Prostate gland (tissue), 2 donors: ENCODE measurements at regions not wholly inside any gene's neighbourhood (a gene's known extent, or its start where the extent isn't known, plus 50 kb on each side); places are given as distances from the start of the nearest gene placed in this dataset.
"Not testable (repeated sequence)": the region's sequence is repeated elsewhere in the genome, so short reads cannot be mapped to it uniquely, and the experiment has no call there.

ENCODE experiments used
- DNase-seq: peaks from one replicate; pipeline ENCODE4 v3.0.0-alpha.2; 2019; ENCODE audit warnings: low spot score
- H3K27ac ChIP-seq, 2 donors: fragments of 200-600 bp; sonication (generic); 2 replicates each; pipeline ENCODE4 v1.5.1; 2017 to 2019
- H3K27me3 ChIP-seq: fragments of 200-600 bp; sonication (generic); replicated peaks from 2 replicates; pipeline ENCODE4 v1.5.1; 2019; ENCODE audit not compliant: insufficient read depth
- H3K36me3 ChIP-seq, 2 donors: fragments of 200-600 bp; sonication (generic); 1 replicate in 1 of 2; 2 replicates in 1 of 2; pipeline versions ENCODE4 v1.5.1 to v1.8.1; 2017 to 2019
- H3K4me1 ChIP-seq: fragments of 200-600 bp; sonication (generic); replicated peaks from 2 replicates; pipeline ENCODE4 v1.5.1; 2019
- H3K4me3 ChIP-seq, 2 donors: fragments of 200-600 bp; sonication (generic); 2 replicates each; pipeline ENCODE4 v1.5.1; 2017 to 2019
- H3K9me3 ChIP-seq: fragments of 200-600 bp; sonication (generic); 2 replicates; pipeline ENCODE4 v1.5.1; 2017
- POLR2A ChIP-seq: fragments of 450-650 bp; IDR thresholded peaks from one replicate; pipeline ENCODE4 v1.6.1; 2016; ENCODE audit warnings: antibody characterized with exemption, mild to moderate bottlenecking
- POLR2AphosphoS5 ChIP-seq: sonication (generic); formaldehyde crosslinking; IDR thresholded peaks from one replicate; pipeline ENCODE4 v1.6.1; 2017; ENCODE audit warnings: antibody characterized with exemption
- whole genome bisulfite sequencing: methylation state at CpG from one replicate; pipeline ENCODE4 v1.1.5; 2018; 5-methylcytosine and 5-hydroxymethylcytosine counted together
- intact Hi-C: fragments of 100-400 bp; cut with DNase I; formaldehyde crosslinking; loops from one replicate; pipeline ENCODE4 v1.14.2; 2022
- TF ChIP-seq, protein P1 (sequence below), 4 experiments: fragments of 200-600 bp in 2 of 4; fragments of 450-650 bp in 2 of 4; sonication (generic) in 2 of 4; IDR thresholded peaks; 1 replicate in 3 of 4; 2 replicates in 1 of 4; pipeline ENCODE4 v1.5.1; 2016 to 2019; ENCODE audit warnings: antibody characterized with exemption in 4 of 4, mild to moderate bottlenecking in 2 of 4, moderate library complexity in 2 of 4

GRCh38 chr17:16870253-16871245 lies 101.4 kb downstream of the TNFRSF13B start:
- 73% methylated on average over 23 of the region's 26 CpGs for WGBS
- H3K4me3 ChIP-seq: no peak overlapping the region
- DNase-seq: no peak

DNA sequence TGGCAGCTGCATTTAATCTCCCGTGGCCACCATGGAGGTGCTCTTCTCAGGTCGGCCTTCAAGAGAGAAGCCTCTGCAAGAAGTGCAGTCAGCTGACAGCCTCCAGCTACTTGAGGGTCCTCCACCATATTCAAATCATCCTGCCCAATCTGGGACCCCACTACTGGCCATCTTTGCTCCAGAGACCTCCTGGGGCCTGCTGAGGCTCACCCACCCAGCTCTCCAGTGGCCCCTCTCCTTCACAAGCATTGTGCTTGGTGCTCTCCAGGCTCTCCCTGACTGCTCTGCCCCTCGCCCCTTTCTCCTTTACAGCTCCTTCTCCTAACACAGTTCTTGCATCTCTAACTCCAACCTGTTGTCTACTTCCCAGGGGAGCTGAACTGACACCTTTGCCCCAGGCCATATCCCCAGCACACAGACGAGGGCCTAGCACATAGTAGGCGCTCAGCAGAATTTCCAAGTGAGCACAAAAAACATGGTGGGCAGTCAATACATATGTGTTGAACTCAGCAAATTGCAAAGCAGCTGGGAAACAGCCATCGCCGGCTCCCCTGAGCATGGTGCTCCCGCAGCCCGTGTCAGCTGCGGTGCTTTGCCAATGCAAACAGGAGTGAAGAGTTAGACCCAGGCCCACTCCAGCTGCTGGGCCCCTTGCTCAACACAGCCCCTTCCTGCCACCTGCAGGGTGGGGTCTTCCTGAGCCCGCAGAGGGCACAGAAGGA lies 102.2 kb downstream of the TNFRSF13B start:
- H3K36me3 ChIP-seq, H3K27ac ChIP-seq, H3K4me3 ChIP-seq, intact Hi-C loops, H3K27me3 ChIP-seq, H3K9me3 ChIP-seq, H3K4me1 ChIP-seq, DNase-seq: not testable (repeated sequence)
- 83% methylated on average over 10 of the region's 11 CpGs for WGBS

More at GRCh38 chr17:16870253-16871245, 101.4 kb downstream of the TNFRSF13B start:
- H3K27me3 ChIP-seq: no peaks in the 10 kb centered on the region
- no peaks in the 10 kb centered on the region for H3K4me1 ChIP-seq
- intact Hi-C loops: no loop called here
- TF ChIP-seq, protein P1, sequence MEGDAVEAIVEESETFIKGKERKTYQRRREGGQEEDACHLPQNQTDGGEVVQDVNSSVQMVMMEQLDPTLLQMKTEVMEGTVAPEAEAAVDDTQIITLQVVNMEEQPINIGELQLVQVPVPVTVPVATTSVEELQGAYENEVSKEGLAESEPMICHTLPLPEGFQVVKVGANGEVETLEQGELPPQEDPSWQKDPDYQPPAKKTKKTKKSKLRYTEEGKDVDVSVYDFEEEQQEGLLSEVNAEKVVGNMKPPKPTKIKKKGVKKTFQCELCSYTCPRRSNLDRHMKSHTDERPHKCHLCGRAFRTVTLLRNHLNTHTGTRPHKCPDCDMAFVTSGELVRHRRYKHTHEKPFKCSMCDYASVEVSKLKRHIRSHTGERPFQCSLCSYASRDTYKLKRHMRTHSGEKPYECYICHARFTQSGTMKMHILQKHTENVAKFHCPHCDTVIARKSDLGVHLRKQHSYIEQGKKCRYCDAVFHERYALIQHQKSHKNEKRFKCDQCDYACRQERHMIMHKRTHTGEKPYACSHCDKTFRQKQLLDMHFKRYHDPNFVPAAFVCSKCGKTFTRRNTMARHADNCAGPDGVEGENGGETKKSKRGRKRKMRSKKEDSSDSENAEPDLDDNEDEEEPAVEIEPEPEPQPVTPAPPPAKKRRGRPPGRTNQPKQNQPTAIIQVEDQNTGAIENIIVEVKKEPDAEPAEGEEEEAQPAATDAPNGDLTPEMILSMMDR (IDR thresholded peaks at IDR 0.05): no peak
- no peak for TF ChIP-seq POLR2A
- no peak for TF ChIP-seq POLR2AphosphoS5
- H3K27ac ChIP-seq: no peak overlapping the region
- no peaks in the 10 kb centered on the region for H3K9me3 ChIP-seq
- no peaks in the 10 kb centered on the region for H3K36me3 ChIP-seq

DNA sequence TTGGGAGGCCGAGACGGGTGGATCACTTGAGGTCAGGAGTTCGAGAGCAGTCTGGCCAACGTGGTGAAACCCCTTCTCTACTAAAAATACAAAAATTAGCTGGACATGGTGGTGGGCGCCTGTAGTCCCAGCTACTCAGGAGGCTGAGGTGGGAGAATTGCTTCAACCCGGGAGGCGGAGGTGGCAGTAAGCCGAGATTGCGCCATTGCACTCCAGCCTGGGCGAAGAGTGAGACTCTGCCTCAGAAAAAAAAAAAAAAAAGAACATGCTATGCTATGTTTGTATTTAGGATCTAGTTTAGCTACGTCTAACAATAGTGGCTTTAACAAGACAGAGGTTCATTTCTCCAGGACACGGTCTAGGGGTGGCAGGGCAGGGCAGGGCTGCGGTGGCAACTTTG lies 103.3 kb downstream of the TNFRSF13B start:
- intact Hi-C loops, H3K9me3 ChIP-seq, H3K4me1 ChIP-seq, H3K4me3 ChIP-seq, H3K27ac ChIP-seq, DNase-seq, H3K27me3 ChIP-seq, H3K36me3 ChIP-seq: not testable (repeated sequence)
- 92% methylated on average over 13 of the region's 13 CpGs for WGBS

GRCh38 chr17:16867545-16867944 lies 104.4 kb downstream of the TNFRSF13B start:
- 94% methylated on average over 3 of the region's 5 CpGs for WGBS
- H3K27me3 ChIP-seq, H3K27ac ChIP-seq, H3K4me1 ChIP-seq, H3K4me3 ChIP-seq, H3K36me3 ChIP-seq, DNase-seq, H3K9me3 ChIP-seq, intact Hi-C loops: not testable (repeated sequence)

- H3K4me1 ChIP-seq, H3K36me3 ChIP-seq, H3K27me3 ChIP-seq, H3K27ac ChIP-seq, intact Hi-C loops, H3K4me3 ChIP-seq, DNase-seq, H3K9me3 ChIP-seq: not testable (repeated sequence)
- 75% methylated on average over 6 of the region's 6 CpGs for WGBS
Observed at GRCh38 chr17:16866841-16867240, 105.1 kb downstream of the TNFRSF13B start.

DNA sequence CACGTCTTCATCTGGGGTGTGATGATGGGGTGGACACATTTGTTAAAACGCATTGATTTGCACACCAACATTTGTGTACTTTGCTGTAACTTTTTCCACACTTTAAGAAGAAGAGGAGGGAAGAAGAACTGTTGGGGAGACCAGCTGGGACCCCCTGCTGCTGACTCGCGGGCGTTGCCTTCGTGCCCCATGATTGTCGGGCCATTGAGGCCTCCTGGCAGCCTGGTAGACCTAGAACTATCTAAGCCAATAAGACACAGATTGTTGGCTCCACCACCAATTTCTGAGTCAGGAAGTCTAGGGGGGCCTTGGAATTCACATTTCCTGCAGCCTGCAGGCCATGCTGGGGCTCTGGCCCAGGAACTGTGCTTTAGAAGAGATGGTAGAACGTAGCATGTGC lies 105.5 kb downstream of the TNFRSF13B start:
- Histone ChIP-seq H3K36me3 (no peaks in the 10 kb centered on the region), H3K4me3 (no peak overlapping the region), H3K4me1 (no peaks in the 10 kb centered on the region), H3K27me3 (no peaks in the 10 kb centered on the region), H3K9me3 (no peaks in the 10 kb centered on the region), H3K27ac (no peak overlapping the region)
- TF ChIP-seq POLR2AphosphoS5 (no peak), POLR2A (no peak)
- TF ChIP-seq, protein P1 (IDR thresholded peaks at IDR 0.05): no peak
- intact Hi-C loops: no loop called here
- 87% methylated on average over 8 of the region's 8 CpGs for WGBS
- no peak for DNase-seq

GRCh38 chr17:16865704-16866103 lies 106.2 kb downstream of the TNFRSF13B start:
- H3K27me3 ChIP-seq, H3K4me1 ChIP-seq, H3K36me3 ChIP-seq, DNase-seq, intact Hi-C loops, H3K9me3 ChIP-seq, H3K27ac ChIP-seq, H3K4me3 ChIP-seq: not testable (repeated sequence)
- WGBS: 80% methylated on average over 1 of the region's 8 CpGs

- H3K4me1 ChIP-seq, H3K9me3 ChIP-seq, H3K27ac ChIP-seq, intact Hi-C loops, DNase-seq, H3K27me3 ChIP-seq, H3K36me3 ChIP-seq, H3K4me3 ChIP-seq: not testable (repeated sequence)
- no CpG with 5 or more reads among the region's 13 CpGs for WGBS
Observed at GRCh38 chr17:16865077-16865613, 106.8 kb downstream of the TNFRSF13B start.

DNA sequence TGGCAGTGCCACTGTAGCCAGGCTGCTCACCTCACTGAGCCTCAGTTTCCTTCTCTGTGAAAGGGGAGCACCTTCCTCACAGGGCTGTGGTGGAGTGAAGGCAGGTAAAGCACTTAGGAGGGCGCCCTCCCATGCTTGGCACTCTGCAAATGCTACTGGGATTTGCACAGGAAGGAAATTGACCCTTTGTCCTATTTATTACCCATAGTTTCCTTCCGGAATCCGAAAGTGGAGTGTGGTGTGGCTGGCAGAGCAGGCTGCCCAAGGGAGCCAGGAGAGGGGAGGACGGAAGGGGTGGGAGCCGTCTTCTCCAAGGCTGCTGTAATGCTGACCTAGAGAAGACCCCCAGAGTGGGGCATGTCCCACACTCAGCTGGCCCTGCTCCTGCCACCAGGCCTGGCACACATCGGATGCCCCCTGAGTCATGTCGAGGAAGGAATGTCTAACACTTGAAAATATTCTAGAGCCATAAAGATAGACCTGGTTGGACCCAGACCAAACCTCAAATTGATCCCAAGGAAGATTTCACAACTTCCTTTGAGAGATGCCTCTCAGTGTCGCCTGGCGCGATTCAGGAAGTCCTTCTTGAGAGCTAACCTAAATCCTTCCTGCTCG lies 107.3 kb downstream of the TNFRSF13B start:
- H3K4me3 ChIP-seq, intact Hi-C loops, H3K9me3 ChIP-seq, DNase-seq, H3K27me3 ChIP-seq, H3K27ac ChIP-seq, H3K4me1 ChIP-seq, H3K36me3 ChIP-seq: not testable (repeated sequence)
- 24% methylated on average over 2 of the region's 11 CpGs for WGBS
